ENCODE measurements at regions not wholly inside any gene's neighbourhood (a gene's known extent, or its start where the extent isn't known, plus 50 kb on each side); places are given as distances from the start of the nearest gene placed in this dataset.

DNA sequence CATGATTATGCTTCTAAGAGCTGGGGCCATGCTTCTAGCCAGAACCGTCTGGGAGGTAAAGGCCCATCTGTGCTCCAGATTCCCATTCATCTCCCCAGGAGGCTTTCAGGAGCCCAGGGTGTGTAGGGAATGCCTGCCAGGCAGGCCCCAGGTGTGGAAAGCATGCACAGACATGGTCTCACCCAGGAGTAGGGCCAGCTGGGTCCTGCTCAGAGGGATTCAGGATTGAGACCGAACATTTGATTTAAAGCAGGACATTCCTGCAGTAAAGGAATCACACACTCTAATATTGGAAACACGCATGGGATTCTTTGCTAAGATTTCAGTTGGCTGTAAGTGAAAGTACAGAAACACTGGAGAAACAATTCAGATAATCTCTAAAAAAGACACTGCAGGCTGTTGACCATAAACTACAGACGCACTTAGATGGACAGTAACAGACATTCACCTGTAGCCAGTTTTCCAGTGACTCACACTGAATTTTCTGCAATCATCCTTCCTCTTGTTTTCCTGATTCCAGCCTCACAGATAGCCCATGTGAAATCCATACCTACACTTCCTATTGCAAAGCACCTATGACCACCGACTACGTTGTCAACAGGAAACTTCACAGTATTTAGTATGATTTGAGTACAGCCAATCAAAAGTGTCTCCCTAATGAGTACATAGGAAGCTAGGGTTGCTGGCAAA, 257.8 kb downstream of the TBC1D4 start:
- no peak for TF ChIP-seq POLR2A (IDR thresholded peaks at IDR 0.05)
- TF ChIP-seq EP300 (IDR thresholded peaks at IDR 0.05): no peak

Measured in ovary (tissue), 1 donor.